Suppressor macrophage (primary cell): ENCODE measurements at regions not wholly inside any gene's neighbourhood (a gene's known extent, or its start where the extent isn't known, plus 50 kb on each side); places are given as distances from the start of the nearest gene placed in this dataset.
A peak's percentile ranks its signal among the peaks of the same experiment; 100 is the strongest.

Experiments
- DNase-seq, 4 experiments: peaks; one replicate each; pipeline ENCODE4 v3.0.0-alpha.2; 2020 to 2022

GRCh38 chr3:106326941-106327695 lies 458.3 kb upstream of the CBLB start:
- DNase-seq: no peak

DNA sequence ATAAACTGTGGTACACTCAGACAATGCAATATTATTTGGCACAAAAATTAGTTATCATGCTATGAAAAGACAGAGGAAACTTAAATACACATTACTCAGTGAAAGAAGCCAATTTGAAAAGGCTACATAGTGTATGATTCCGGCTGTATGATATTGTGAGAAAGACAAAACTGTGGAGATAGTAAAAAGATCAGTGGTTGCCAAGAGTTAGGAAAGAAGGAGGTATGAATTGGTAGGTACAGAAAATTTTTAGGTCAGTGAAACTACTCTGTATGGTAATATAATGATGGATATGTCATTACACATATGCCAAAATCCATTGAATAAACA lies 458.8 kb upstream of the CBLB start:
- no peak for DNase-seq

- no peak for DNase-seq
Observed at GRCh38 chr3:106328224-106328623, 459.4 kb upstream of the CBLB start.

GRCh38 chr3:106329521-106329920 lies 460.7 kb upstream of the CBLB start:
- no peak for DNase-seq

- no peak for DNase-seq
Observed at GRCh38 chr3:106331636-106332035, 462.8 kb upstream of the CBLB start.

DNA sequence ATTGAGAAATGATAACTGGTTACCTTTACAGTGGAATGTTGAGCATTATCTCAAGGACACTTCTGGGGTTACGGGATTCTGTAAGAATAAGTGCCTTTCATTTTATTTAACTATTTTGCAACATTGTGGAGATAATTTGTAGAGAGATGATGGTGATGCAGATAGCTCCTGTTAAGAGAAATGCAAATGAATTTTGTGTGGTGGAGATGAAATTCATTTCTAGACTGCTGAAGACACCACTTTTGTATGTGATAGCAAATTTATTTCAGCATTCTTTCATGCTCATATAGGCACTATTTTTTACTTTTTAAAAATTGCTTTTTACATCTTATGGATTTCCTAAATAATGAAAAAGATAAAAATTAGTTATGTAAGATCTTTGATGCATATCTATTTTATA lies 463.3 kb upstream of the CBLB start:
- DNase-seq: no peak

GRCh38 chr3:106332884-106333283 lies 464.1 kb upstream of the CBLB start:
- no peak for DNase-seq

GRCh38 chr3:106333911-106334618 lies 465.3 kb upstream of the CBLB start:
- peak in 1 of 4 experiments; percentile 10 for DNase-seq

GRCh38 chr3:106336619-106337018 lies 467.8 kb upstream of the CBLB start:
- no peak for DNase-seq

DNA sequence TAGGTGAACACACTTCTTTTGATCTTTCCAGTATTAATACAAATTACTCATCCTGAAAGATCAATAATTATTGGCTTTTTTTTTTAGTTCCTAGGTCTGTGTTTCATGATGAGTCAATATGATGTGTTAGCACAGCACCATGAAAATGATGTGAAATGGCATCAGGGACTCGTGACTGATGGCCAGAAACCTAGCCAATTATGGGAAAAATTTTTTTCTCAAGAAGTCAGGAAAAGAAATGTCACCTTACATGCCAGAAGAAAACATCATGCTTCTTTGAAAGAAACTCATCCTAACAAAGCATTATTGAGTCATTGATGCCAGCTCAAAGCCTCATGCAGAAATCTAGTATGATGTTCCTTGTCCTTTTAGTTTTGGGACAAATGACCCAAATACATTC lies 468.3 kb upstream of the CBLB start:
- no peak for DNase-seq

GRCh38 chr3:106338582-106339214 lies 469.9 kb upstream of the CBLB start:
- DNase-seq: no peak

GRCh38 chr3:106339551-106339950 lies 470.7 kb upstream of the CBLB start:
- no peak for DNase-seq

GRCh38 chr3:106341087-106341486 lies 472.3 kb upstream of the CBLB start:
- DNase-seq: no peak

DNA sequence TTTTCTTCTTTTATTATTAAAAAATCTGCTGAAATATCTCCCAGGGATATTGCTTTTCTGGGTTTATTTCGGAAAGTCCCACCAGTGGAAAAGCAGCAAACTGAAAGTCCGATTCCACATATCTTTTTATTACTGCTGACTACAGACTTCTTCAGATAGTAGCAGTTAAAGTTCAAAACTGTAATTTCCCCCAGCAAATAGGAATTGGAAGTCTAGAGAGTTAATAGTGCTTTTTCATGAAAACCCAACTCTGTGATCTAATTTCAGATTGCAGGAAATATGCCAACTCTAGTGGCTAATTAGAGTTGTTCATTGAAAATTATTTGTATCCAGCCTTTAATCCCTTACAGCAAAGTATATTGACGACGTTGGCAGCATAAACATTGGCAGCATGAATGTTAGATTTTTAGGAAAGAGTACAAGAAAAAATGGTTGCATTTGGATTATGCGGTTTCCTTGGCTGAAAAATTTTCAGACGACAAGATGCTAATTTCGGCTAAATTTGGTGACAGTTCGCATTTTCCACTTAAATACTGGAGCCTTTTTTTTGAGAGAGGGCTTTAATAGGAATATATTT lies 472.9 kb upstream of the CBLB start:
- no peak for DNase-seq

DNA sequence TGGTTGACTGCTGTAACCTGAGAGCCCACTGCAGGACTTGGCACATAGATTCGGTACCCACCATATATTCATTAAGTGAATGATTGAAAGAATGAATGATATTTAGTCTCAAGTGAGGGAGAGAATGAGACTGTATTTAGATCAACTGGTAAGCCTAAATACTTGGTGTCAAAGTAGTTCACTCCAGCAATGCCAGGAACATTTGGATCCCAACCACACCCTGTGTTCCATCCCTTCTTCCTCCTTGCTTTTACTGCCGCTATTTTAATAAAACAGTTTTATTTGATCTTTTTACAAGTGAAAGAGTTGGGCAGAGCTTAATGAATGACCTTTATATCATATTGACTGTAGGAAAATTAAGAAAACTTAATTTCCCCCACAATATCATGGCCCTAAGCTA lies 473.6 kb upstream of the CBLB start:
- DNase-seq: no peak

GRCh38 chr3:106343811-106344210 lies 475.0 kb upstream of the CBLB start:
- no peak for DNase-seq

DNA sequence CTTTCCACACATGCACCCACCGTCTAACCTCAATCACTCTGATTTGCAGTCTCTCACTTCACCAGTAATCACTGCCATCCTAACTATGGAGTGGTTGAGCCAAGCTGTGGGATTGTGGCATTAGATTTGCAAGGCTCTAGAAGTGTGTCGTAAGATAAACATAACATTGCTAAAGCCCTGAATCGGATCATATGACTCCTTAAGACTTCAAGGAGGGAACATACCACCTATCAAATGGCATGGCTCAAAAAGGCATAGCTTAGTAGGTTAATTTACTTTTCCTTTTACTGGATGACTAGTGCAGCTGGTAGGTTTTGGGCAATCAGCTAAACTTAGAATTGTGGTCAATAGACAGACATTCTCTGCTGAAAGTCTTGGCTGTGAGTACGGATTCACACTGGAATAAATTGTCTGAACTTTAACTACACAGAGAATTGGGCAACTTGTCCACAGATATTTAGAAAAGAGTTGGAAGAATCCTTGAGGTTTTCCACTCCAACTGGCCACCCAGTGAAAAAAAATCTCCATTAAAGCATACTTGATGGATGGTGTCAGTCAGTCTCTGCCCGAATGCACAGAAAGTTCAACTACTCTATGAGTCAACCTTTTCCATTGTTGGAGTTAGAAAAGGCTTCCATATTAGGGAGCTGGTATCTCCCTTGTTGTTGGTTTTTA lies 476.7 kb upstream of the CBLB start:
- peak in 2 of 4 experiments; percentile 28 to 45 for DNase-seq

DNA sequence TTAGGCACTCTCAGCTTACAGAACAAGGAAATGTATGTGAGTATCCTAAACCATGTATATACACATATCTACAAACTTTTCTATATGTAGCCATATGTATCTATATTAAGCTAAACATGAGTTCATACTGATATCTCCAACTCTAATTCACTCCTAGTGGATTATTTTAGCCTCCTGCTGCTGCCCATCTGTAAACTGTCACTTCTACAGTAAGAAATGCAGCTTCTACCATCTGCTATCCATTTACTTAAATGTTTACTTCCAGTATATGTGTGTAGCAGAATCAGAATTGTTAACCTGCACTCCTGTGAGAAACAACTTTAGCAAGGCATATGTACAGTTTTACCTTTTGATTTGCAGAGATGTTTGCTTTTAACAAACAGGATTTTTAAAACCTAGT lies 478.5 kb upstream of the CBLB start:
- DNase-seq: no peak

GRCh38 chr3:106348139-106348690 lies 479.4 kb upstream of the CBLB start:
- DNase-seq: no peak

- DNase-seq: no peak
Observed at GRCh38 chr3:106349191-106349881, 480.5 kb upstream of the CBLB start.

DNA sequence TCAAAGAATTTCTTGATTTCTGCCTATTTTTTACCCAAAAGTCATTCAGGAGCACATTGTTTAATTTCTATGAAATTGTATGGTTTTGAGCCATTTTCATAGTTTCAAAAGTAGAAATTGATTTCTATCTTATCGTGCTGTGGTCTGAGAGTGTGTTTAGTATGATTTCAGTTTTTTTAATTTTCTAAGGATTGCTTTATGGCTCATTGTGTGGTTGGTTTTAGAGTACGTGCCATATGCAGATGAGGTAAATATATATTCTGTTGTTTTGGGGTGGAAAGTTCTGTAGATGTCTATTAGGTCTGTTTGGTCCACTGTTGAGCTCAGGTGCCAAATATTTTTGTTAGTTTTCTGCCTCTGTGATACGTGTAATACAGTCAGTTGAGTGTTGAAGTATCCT lies 487.1 kb upstream of the CBLB start:
- DNase-seq: no peak

DNA sequence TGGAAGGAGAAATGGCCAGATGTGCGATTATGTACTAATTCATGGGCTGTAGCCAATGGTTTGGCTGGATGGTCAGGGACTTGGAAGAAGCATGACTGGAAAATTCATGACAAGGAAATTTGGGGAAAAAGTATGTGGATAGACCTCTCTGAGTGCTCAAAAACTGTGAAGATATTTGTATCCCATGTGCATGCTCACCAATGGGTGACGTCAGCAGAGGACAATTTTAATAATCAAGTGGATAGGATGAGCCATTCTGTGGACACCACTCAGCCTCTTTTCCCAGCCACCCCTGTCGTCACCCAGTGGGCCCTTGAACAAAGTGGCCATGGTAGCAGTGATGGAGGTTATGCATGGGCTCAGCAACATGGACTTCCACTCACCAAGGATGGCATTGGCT lies 490.9 kb upstream of the CBLB start:
- DNase-seq: no peak
